Activated CD4-positive, alpha-beta T cell treated with anti-CD3 and anti-CD28 coated beads, Interleukin-2, amount 10 ng/mL, durations not matched to agents 24 days and 14 days (primary cell): ENCODE measurements at regions not wholly inside any gene's neighbourhood (a gene's known extent, or its start where the extent isn't known, plus 50 kb on each side); places are given as distances from the start of the nearest gene placed in this dataset.

Source experiments
- DNase-seq: peaks from one replicate; pipeline ENCODE4 v3.0.0; 2022
- H3K27ac Mint-ChIP-seq: one replicate; pipeline ENCODE4 v1.8.0; 2022; ENCODE audit warnings: mild to moderate bottlenecking, mixed read lengths
- H3K27me3 Mint-ChIP-seq: one replicate; pipeline ENCODE4 v1.8.0; 2022; ENCODE audit warnings: mixed read lengths
- H3K36me3 Mint-ChIP-seq: one replicate; pipeline ENCODE4 v1.8.0; 2022; ENCODE audit warnings: low read depth, mild to moderate bottlenecking, mixed read lengths
- H3K4me1 Mint-ChIP-seq: one replicate; pipeline ENCODE4 v1.8.0; 2021; ENCODE audit warnings: mixed read lengths
- H3K4me3 Mint-ChIP-seq: one replicate; pipeline ENCODE4 v1.8.0; 2022; ENCODE audit warnings: mild to moderate bottlenecking, moderate library complexity, mixed read lengths
- H3K9me3 Mint-ChIP-seq: one replicate; pipeline ENCODE4 v1.8.0; 2021; ENCODE audit warnings: mixed read lengths
- intact Hi-C: fragments of 100-400 bp; cut with micrococcal nuclease; formaldehyde crosslinking; loops from one replicate; pipeline ENCODE4 v1.15.1; 2023

- H3K4me1 Mint-ChIP-seq: no peaks in the 10 kb centered on the region
- H3K4me3 Mint-ChIP-seq: no peak overlapping the region
- no peak for DNase-seq
- H3K27me3 Mint-ChIP-seq: no peaks in the 10 kb centered on the region
- intact Hi-C loops: loop anchor here (2.0 kb wide), 1 partner anchor 40 kb away; no protein-coding TSS in a partner anchor
- H3K9me3 Mint-ChIP-seq: no peaks in the 10 kb centered on the region
- no peaks in the 10 kb centered on the region for H3K36me3 Mint-ChIP-seq
- H3K27ac Mint-ChIP-seq: no peak overlapping the region
These were observed 768.7 kb downstream of the TBL1XR1 start for GRCh38 chr3:176428552-176428951.

GRCh38 chr3:176426371-176426770 is 770.9 kb downstream of the TBL1XR1 start:
- DNase-seq: no peak
- Mint-ChIP-seq H3K4me3 (no peak overlapping the region), H3K36me3 (no peaks in the 10 kb centered on the region), H3K27me3 (no peaks in the 10 kb centered on the region), H3K27ac (no peak overlapping the region), H3K4me1 (no peaks in the 10 kb centered on the region), H3K9me3 (no peaks in the 10 kb centered on the region)
- intact Hi-C loops: no loop called here

GRCh38 chr3:176416870-176417269 is 780.4 kb downstream of the TBL1XR1 start:
- H3K4me1 Mint-ChIP-seq: no peaks in the 10 kb centered on the region
- DNase-seq: no peak
- no peaks in the 10 kb centered on the region for H3K36me3 Mint-ChIP-seq
- no peaks in the 10 kb centered on the region for H3K27me3 Mint-ChIP-seq
- H3K4me3 Mint-ChIP-seq: no peak overlapping the region
- H3K27ac Mint-ChIP-seq: no peak overlapping the region
- no peaks in the 10 kb centered on the region for H3K9me3 Mint-ChIP-seq
- intact Hi-C loops: no loop called here

GRCh38 chr3:176415661-176416295 is 781.5 kb downstream of the TBL1XR1 start:
- no peak for DNase-seq
- Mint-ChIP-seq H3K27ac (no peak overlapping the region), H3K9me3 (no peaks in the 10 kb centered on the region), H3K4me3 (no peak overlapping the region), H3K4me1 (no peaks in the 10 kb centered on the region), H3K27me3 (no peaks in the 10 kb centered on the region), H3K36me3 (no peaks in the 10 kb centered on the region)
- intact Hi-C loops: no loop called here

- Mint-ChIP-seq H3K27me3 (no peaks in the 10 kb centered on the region), H3K36me3 (no peaks in the 10 kb centered on the region), H3K27ac (no peak overlapping the region), H3K4me3 (no peak overlapping the region), H3K9me3 (no peaks in the 10 kb centered on the region), H3K4me1 (no peaks in the 10 kb centered on the region)
- intact Hi-C loops: no loop called here
- no peak for DNase-seq
These were observed 784.5 kb downstream of the TBL1XR1 start for GRCh38 chr3:176412771-176413170.

GRCh38 chr3:176403531-176403930 is 793.8 kb downstream of the TBL1XR1 start:
- DNase-seq: no peak
- no peak overlapping the region for H3K4me3 Mint-ChIP-seq
- H3K9me3 Mint-ChIP-seq: no peaks in the 10 kb centered on the region
- intact Hi-C loops: no loop called here
- no peaks in the 10 kb centered on the region for H3K27me3 Mint-ChIP-seq
- H3K36me3 Mint-ChIP-seq: no peaks in the 10 kb centered on the region
- no peak overlapping the region for H3K27ac Mint-ChIP-seq
- no peaks in the 10 kb centered on the region for H3K4me1 Mint-ChIP-seq

GRCh38 chr3:176401211-176401610 is 796.1 kb downstream of the TBL1XR1 start:
- H3K27ac Mint-ChIP-seq: no peak overlapping the region
- H3K4me3 Mint-ChIP-seq: no peak overlapping the region
- DNase-seq: no peak
- no peaks in the 10 kb centered on the region for H3K27me3 Mint-ChIP-seq
- intact Hi-C loops: no loop called here
- peaks cover 7% of the 10 kb centered on the region for H3K9me3 Mint-ChIP-seq
- H3K4me1 Mint-ChIP-seq: no peaks in the 10 kb centered on the region
- no peaks in the 10 kb centered on the region for H3K36me3 Mint-ChIP-seq

- Mint-ChIP-seq H3K4me1 (no peaks in the 10 kb centered on the region), H3K27me3 (no peaks in the 10 kb centered on the region), H3K4me3 (no peak overlapping the region), H3K9me3 (peaks cover 7% of the 10 kb centered on the region), H3K27ac (no peak overlapping the region), H3K36me3 (no peaks in the 10 kb centered on the region)
- intact Hi-C loops: no loop called here
- DNase-seq: no peak
These were observed 798.1 kb downstream of the TBL1XR1 start for GRCh38 chr3:176399193-176399592.

GRCh38 chr3:176395240-176395639 is 802.0 kb downstream of the TBL1XR1 start:
- Mint-ChIP-seq H3K27ac (no peak overlapping the region), H3K27me3 (no peaks in the 10 kb centered on the region), H3K9me3 (peaks cover 7% of the 10 kb centered on the region), H3K4me3 (no peak overlapping the region), H3K4me1 (no peaks in the 10 kb centered on the region), H3K36me3 (no peaks in the 10 kb centered on the region)
- intact Hi-C loops: no loop called here
- DNase-seq: no peak

GRCh38 chr3:176378789-176379188 is 818.5 kb downstream of the TBL1XR1 start:
- H3K27me3 Mint-ChIP-seq: no peaks in the 10 kb centered on the region
- intact Hi-C loops: no loop called here
- no peak overlapping the region for H3K4me3 Mint-ChIP-seq
- no peaks in the 10 kb centered on the region for H3K36me3 Mint-ChIP-seq
- no peaks in the 10 kb centered on the region for H3K9me3 Mint-ChIP-seq
- DNase-seq: no peak
- H3K27ac Mint-ChIP-seq: no peak overlapping the region
- no peaks in the 10 kb centered on the region for H3K4me1 Mint-ChIP-seq

GRCh38 chr3:176376531-176376930 is 820.8 kb downstream of the TBL1XR1 start:
- no peak overlapping the region for H3K4me3 Mint-ChIP-seq
- no peaks in the 10 kb centered on the region for H3K4me1 Mint-ChIP-seq
- no peak for DNase-seq
- H3K36me3 Mint-ChIP-seq: no peaks in the 10 kb centered on the region
- H3K27ac Mint-ChIP-seq: no peak overlapping the region
- intact Hi-C loops: no loop called here
- H3K9me3 Mint-ChIP-seq: no peaks in the 10 kb centered on the region
- no peaks in the 10 kb centered on the region for H3K27me3 Mint-ChIP-seq

GRCh38 chr3:176375519-176375918 is 821.8 kb downstream of the TBL1XR1 start:
- H3K27me3 Mint-ChIP-seq: no peaks in the 10 kb centered on the region
- H3K4me3 Mint-ChIP-seq: no peak overlapping the region
- no peaks in the 10 kb centered on the region for H3K9me3 Mint-ChIP-seq

GRCh38 chr3:176362191-176362731 is 835.0 kb downstream of the TBL1XR1 start:
- Mint-ChIP-seq H3K27ac (no peak overlapping the region), H3K27me3 (no peaks in the 10 kb centered on the region), H3K4me1 (no peaks in the 10 kb centered on the region), H3K9me3 (peaks cover 4% of the 10 kb centered on the region), H3K36me3 (no peaks in the 10 kb centered on the region), H3K4me3 (no peak overlapping the region)
- intact Hi-C loops: no loop called here
- DNase-seq: no peak

More at GRCh38 chr3:176375519-176375918, 821.8 kb downstream of the TBL1XR1 start:
- Mint-ChIP-seq H3K27ac (no peak overlapping the region), H3K36me3 (no peaks in the 10 kb centered on the region), H3K4me1 (no peaks in the 10 kb centered on the region)
- intact Hi-C loops: no loop called here
- no peak for DNase-seq

- no peak for DNase-seq
- Mint-ChIP-seq H3K4me1 (no peaks in the 10 kb centered on the region), H3K36me3 (no peaks in the 10 kb centered on the region), H3K27ac (no peak overlapping the region), H3K27me3 (no peaks in the 10 kb centered on the region), H3K4me3 (no peak overlapping the region), H3K9me3 (peaks cover 4% of the 10 kb centered on the region)
- intact Hi-C loops: no loop called here
These were observed 838.1 kb downstream of the TBL1XR1 start for GRCh38 chr3:176359211-176359610.

- H3K9me3 Mint-ChIP-seq: peaks cover 4% of the 10 kb centered on the region
- DNase-seq: no peak
- H3K36me3 Mint-ChIP-seq: no peaks in the 10 kb centered on the region
- no peak overlapping the region for H3K27ac Mint-ChIP-seq
- no peaks in the 10 kb centered on the region for H3K4me1 Mint-ChIP-seq
- H3K27me3 Mint-ChIP-seq: no peaks in the 10 kb centered on the region
- H3K4me3 Mint-ChIP-seq: no peak overlapping the region
- intact Hi-C loops: no loop called here
These were observed 839.4 kb downstream of the TBL1XR1 start for GRCh38 chr3:176357891-176358290.
